Stimulated activated CD4-positive, alpha-beta T cell treated with anti-CD3 and anti-CD28 coated beads, Interleukin-2, amount 100 ng/mL, for 4 hours (primary cell): ENCODE measurements at regions not wholly inside any gene's neighbourhood (a gene's known extent, or its start where the extent isn't known, plus 50 kb on each side); places are given as distances from the start of the nearest gene placed in this dataset.
A peak's percentile ranks its signal among the peaks of the same experiment; 100 is the strongest.
"Not testable (repeated sequence)": the region's sequence is repeated elsewhere in the genome, so short reads cannot be mapped to it uniquely, and the experiment has no call there.

Experiments
- DNase-seq: peaks from one replicate; pipeline ENCODE4 v3.0.0-alpha.2; 2020; ENCODE audit warnings: low read depth

- not testable (repeated sequence) for DNase-seq
Measured at GRCh38 chr21:35466681-35467080, 417.6 kb upstream of the RUNX1 start.

- DNase-seq = no peak
Measured at GRCh38 chr21:35465741-35466140, 416.6 kb upstream of the RUNX1 start.

GRCh38 chr21:35461700-35462099 is 412.6 kb upstream of the RUNX1 start:
- no peak for DNase-seq

- DNase-seq = no peak
Measured at GRCh38 chr21:35460441-35460840, 411.3 kb upstream of the RUNX1 start.

- DNase-seq = no peak
Measured at GRCh38 chr21:35458405-35458804, 409.3 kb upstream of the RUNX1 start.

- DNase-seq = no peak
Measured at GRCh38 chr21:35457097-35457804, 408.1 kb upstream of the RUNX1 start.

GRCh38 chr21:35451276-35451675 is 402.2 kb upstream of the RUNX1 start:
- no peak for DNase-seq

GRCh38 chr21:35450830-35451229 is 401.7 kb upstream of the RUNX1 start:
- DNase-seq = no peak

GRCh38 chr21:35449846-35450245 is 400.7 kb upstream of the RUNX1 start:
- DNase-seq = no peak

- DNase-seq = no peak
Measured at GRCh38 chr21:35448876-35449599, 399.9 kb upstream of the RUNX1 start.

- no peak for DNase-seq
Measured at GRCh38 chr21:35444391-35444790, 395.3 kb upstream of the RUNX1 start.

- DNase-seq = no peak
Measured at GRCh38 chr21:35441868-35442582, 392.9 kb upstream of the RUNX1 start.

GRCh38 chr21:35438643-35439404 is 389.7 kb upstream of the RUNX1 start:
- DNase-seq = no peak

- no peak for DNase-seq
Measured at GRCh38 chr21:35437941-35438340, 388.8 kb upstream of the RUNX1 start.

- DNase-seq = no peak
Measured at GRCh38 chr21:35436899-35437298, 387.8 kb upstream of the RUNX1 start.

GRCh38 chr21:35432601-35433000 is 383.5 kb upstream of the RUNX1 start:
- DNase-seq = not testable (repeated sequence)

GRCh38 chr21:35430260-35430659 is 381.2 kb upstream of the RUNX1 start:
- no peak for DNase-seq

- DNase-seq = no peak
Measured at GRCh38 chr21:35428937-35429336, 379.8 kb upstream of the RUNX1 start.

- peak; percentile 16 for DNase-seq
Measured at GRCh38 chr21:35428489-35428888, 379.4 kb upstream of the RUNX1 start.

- no peak for DNase-seq
Measured at GRCh38 chr21:35428001-35428320, 378.9 kb upstream of the RUNX1 start.

GRCh38 chr21:35427320-35428000 is 378.4 kb upstream of the RUNX1 start:
- DNase-seq = no peak

GRCh38 chr21:35426897-35427296 is 377.8 kb upstream of the RUNX1 start:
- no peak for DNase-seq
